Fibroblast of lung (primary cell): ENCODE measurements at regions not wholly inside any gene's neighbourhood (a gene's known extent, or its start where the extent isn't known, plus 50 kb on each side); places are given as distances from the start of the nearest gene placed in this dataset.

ENCODE experiments used
- CTCF ChIP-seq, 2 donors: IDR thresholded peaks in 1 of 2; conservative IDR thresholded peaks in 1 of 2; 1 replicate in 1 of 2; 2 replicates in 1 of 2; pipeline ENCODE4 v1.5.1; 2011 to 2012; ENCODE audit warnings: low read length in 2 of 2, control low read depth in 1 of 2, inconsistent platforms in 1 of 2, low read depth in 1 of 2, mild to moderate bottlenecking in 1 of 2
- EZH2 ChIP-seq: IDR thresholded peaks from 2 replicates; pipeline ENCODE4 v1.5.1; 2012; ENCODE audit warnings: low read length, control low read depth, mild to moderate bottlenecking; ENCODE audit errors: missing control alignments

DNA sequence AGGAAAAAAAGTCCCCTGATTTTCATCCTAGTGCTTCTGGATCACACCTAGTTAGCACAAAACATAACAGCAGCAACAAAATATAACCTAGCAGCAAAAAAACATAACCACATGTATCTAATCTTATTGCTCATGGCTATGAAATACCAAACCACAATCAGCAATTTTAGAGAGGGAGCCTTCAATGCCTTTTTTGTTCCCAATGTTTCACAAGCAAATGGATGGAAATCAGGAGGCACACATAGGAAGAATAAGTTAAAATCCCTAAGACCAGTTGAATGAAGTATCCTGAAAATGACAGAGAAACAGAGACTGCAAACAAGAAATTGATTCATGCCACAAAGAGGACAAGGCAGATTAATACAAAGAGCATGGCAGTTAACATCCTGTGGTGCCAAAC is 361.6 kb downstream of the GPM6A start:
- TF ChIP-seq CTCF (conservative IDR thresholded peaks at IDR 0.05 in 1 of 2, IDR thresholded peaks at IDR 0.05 in 1 of 2; ENCODE audit: low read depth in 1 of 2, low read length in 2 of 2) (no peak), EZH2 (no peak)
